D721Med (cell line): ENCODE measurements at regions not wholly inside any gene's neighbourhood (a gene's known extent, or its start where the extent isn't known, plus 50 kb on each side); places are given as distances from the start of the nearest gene placed in this dataset.

Experiments used
- DNase-seq: peaks from one replicate; pipeline ENCODE4 v3.0.0; 2011; ENCODE audit warnings: low spot score; ENCODE audit not compliant: insufficient read length
- FAIRE-seq: peaks from 2 replicates; lab custom pipeline; 2011; peaks lifted over from hg19 to GRCh38; lab: Jason Lieb, UNC
- CTCF ChIP-seq: IDR thresholded peaks from 2 replicates; pipeline ENCODE4 v1.5.1; 2012; ENCODE audit warnings: mild to moderate bottlenecking, control low read depth; ENCODE audit not compliant: insufficient read depth; ENCODE audit errors: missing control alignments

GRCh38 chr3:106004826-106005225, 136.0 kb upstream of the CBLB start:
- DNase-seq (no peak), FAIRE-seq (no peak)
- no peak for TF ChIP-seq CTCF

- TF ChIP-seq CTCF, result no peak
- DNase-seq (no peak), FAIRE-seq (no peak)
Observed at GRCh38 chr3:106006001-106006400, 137.2 kb upstream of the CBLB start.

- FAIRE-seq (no peak), DNase-seq (no peak)
- no peak for TF ChIP-seq CTCF
Observed at GRCh38 chr3:106006571-106006970, 137.8 kb upstream of the CBLB start.

GRCh38 chr3:106007512-106007911, 138.7 kb upstream of the CBLB start:
- no peak for FAIRE-seq
- no peak for DNase-seq
- no peak for TF ChIP-seq CTCF

GRCh38 chr3:106008766-106009165, 140.0 kb upstream of the CBLB start:
- TF ChIP-seq CTCF, result no peak
- DNase-seq (no peak), FAIRE-seq (no peak)

- DNase-seq, result no peak
- FAIRE-seq, result no peak
- no peak for TF ChIP-seq CTCF
Observed at GRCh38 chr3:106010829-106011228, 142.0 kb upstream of the CBLB start.

GRCh38 chr3:106013971-106014370, 145.2 kb upstream of the CBLB start:
- FAIRE-seq, result no peak
- TF ChIP-seq CTCF, result no peak

More at GRCh38 chr3:106013971-106014370, 145.2 kb upstream of the CBLB start:
- DNase-seq, result no peak
